Activated T-helper 17 cell treated with anti-CD3 and anti-CD28 coated beads, Interleukin-2, amount 50 U/mL, for 72 hours (primary cell): ENCODE measurements at regions not wholly inside any gene's neighbourhood (a gene's known extent, or its start where the extent isn't known, plus 50 kb on each side); places are given as distances from the start of the nearest gene placed in this dataset.

ENCODE experiments used
- ATAC-seq: fragments of 150-1000 bp; cut with Tn5 transposase; replicated peaks from 2 replicates; pipeline ENCODE4 v1.10.0; 2021; ENCODE audit warnings: mild to moderate bottlenecking, moderate library complexity
- H3K27ac Mint-ChIP-seq: one replicate; pipeline ENCODE4 v1.8.0; 2022; ENCODE audit warnings: mixed read lengths
- H3K27me3 Mint-ChIP-seq: one replicate; pipeline ENCODE4 v1.8.0; 2022; ENCODE audit warnings: mixed read lengths
- H3K36me3 Mint-ChIP-seq: one replicate; pipeline ENCODE4 v1.8.0; 2022; ENCODE audit warnings: low read depth, mild to moderate bottlenecking, mixed read lengths
- H3K4me1 Mint-ChIP-seq: one replicate; pipeline ENCODE4 v1.8.0; 2022; ENCODE audit warnings: mixed read lengths
- H3K4me3 Mint-ChIP-seq: one replicate; pipeline ENCODE4 v1.8.0; 2022; ENCODE audit warnings: mild to moderate bottlenecking, mixed read lengths
- H3K9me3 Mint-ChIP-seq: one replicate; pipeline ENCODE4 v1.8.0; 2022; ENCODE audit warnings: mixed read lengths

DNA sequence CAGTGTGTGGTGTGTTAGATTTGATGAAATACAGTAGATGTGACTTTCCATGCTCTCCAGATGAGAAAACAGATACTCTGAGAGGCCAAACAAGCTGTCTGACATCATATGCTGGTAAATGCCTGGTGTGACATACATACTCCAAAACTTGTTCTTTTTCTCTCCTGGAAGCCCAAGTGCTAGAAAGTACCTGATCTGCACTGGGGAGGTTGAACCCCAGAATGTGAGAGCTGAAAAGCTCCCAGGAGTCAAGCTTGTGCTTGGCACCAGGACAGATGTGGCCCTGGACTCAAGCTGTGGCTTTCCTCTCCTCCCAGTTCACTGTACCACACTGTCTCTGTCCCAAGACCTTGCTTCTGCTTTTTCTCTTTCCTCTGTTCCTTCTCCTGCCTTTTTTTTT lies 389.0 kb upstream of the USP24 start:
- Mint-ChIP-seq H3K27me3 (peaks cover 13% of the 10 kb centered on the region), H3K4me3 (no peak overlapping the region), H3K9me3 (no peaks in the 10 kb centered on the region), H3K36me3 (no peaks in the 10 kb centered on the region), H3K27ac (no peak overlapping the region), H3K4me1 (no peaks in the 10 kb centered on the region)
- ATAC-seq: no peak

DNA sequence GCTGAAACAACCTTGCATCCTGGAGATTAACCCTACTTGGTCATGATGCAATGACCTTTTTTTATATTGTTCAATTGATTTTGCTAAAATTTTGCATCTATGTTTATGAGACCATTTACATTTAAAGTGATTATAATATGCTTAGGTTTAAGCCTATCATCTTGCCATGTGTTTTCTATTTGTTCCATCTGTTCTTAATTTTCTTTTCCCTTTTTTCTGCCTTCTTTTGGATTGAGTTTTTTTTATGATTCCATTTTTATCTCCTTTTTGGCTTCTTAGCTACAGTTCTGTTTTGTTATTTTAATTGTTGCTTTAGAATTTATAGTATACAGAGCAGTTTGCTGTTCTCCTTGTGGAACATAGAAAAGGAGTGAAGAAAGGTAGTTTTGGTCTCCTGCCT lies 385.1 kb upstream of the USP24 start:
- no peaks in the 10 kb centered on the region for H3K4me1 Mint-ChIP-seq
- peaks cover 4% of the 10 kb centered on the region for H3K9me3 Mint-ChIP-seq
- H3K27me3 Mint-ChIP-seq: peaks cover 16% of the 10 kb centered on the region
- H3K36me3 Mint-ChIP-seq: no peaks in the 10 kb centered on the region
- H3K4me3 Mint-ChIP-seq: no peak overlapping the region
- ATAC-seq: no peak
- H3K27ac Mint-ChIP-seq: no peak overlapping the region

DNA sequence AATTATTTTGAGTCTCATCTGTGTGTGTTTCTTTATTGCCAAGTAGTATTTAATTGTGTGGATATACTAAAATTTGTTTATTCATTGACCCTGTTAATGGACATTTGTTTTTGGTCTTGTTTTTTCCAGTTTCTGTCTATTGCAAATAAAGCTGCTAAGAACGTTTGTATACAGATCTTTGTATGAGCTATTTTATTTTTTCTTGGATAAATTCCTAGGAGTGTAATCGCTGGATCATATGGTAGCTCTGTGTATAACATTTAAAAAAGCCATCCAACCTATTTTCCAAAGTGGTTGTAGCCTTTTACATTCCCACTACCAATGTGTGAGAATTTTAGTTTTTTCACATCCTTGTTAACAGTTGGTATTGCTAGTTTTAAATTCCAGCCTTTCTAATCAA lies 382.7 kb upstream of the USP24 start:
- Mint-ChIP-seq H3K4me3 (no peak overlapping the region), H3K9me3 (peaks cover 4% of the 10 kb centered on the region), H3K36me3 (no peaks in the 10 kb centered on the region), H3K4me1 (peaks cover 4% of the 10 kb centered on the region), H3K27me3 (peaks cover 17% of the 10 kb centered on the region), H3K27ac (no peak overlapping the region)
- ATAC-seq: no peak

DNA sequence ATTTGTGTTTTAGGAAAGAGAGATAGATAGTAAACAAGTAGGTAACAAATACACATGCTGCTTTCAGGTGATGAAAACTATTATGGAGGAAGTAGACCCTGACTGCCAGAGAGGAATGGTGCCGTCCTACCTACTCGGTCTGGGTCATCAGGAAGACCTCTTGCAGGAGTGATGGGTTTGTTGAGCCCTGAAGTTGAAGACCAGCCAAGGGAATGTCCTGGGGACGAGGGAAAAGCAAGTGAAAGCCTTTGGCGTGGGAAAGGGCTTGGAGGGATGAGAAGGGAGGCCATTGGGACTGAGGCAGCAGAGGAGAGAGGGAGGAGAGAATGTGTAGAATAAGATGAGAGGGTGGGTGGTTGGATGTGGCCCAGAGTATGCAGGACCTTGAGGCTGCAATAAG lies 379.5 kb upstream of the USP24 start:
- Mint-ChIP-seq H3K27ac (no peak overlapping the region), H3K4me1 (peaks cover 4% of the 10 kb centered on the region), H3K36me3 (no peaks in the 10 kb centered on the region), H3K4me3 (no peak overlapping the region), H3K27me3 (peaks cover 21% of the 10 kb centered on the region), H3K9me3 (peaks cover 7% of the 10 kb centered on the region)
- no peak for ATAC-seq

DNA sequence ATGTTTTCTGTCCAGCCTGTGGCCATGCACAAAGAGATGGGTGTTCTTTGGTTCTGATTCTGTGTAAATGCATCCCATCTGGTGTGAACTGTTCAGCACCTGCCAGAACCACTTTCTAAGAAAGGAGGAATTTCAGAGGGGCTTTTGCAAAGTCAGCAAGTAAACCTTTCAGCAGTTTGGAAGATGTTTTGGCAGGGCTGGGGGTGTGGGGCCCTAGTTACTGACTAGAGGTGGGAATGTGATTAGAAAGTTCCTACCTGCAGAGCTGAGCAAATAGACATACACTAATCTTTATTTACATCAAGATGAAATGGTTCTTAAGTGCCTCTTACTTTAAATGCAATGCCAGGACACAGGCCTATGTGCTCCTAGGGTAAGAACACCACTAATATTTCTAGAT lies 378.1 kb upstream of the USP24 start:
- no peak overlapping the region for H3K4me3 Mint-ChIP-seq
- H3K27ac Mint-ChIP-seq: no peak overlapping the region
- no peaks in the 10 kb centered on the region for H3K36me3 Mint-ChIP-seq
- ATAC-seq: no peak
- peaks cover 23% of the 10 kb centered on the region for H3K27me3 Mint-ChIP-seq
- peaks cover 4% of the 10 kb centered on the region for H3K4me1 Mint-ChIP-seq
- peaks cover 7% of the 10 kb centered on the region for H3K9me3 Mint-ChIP-seq

DNA sequence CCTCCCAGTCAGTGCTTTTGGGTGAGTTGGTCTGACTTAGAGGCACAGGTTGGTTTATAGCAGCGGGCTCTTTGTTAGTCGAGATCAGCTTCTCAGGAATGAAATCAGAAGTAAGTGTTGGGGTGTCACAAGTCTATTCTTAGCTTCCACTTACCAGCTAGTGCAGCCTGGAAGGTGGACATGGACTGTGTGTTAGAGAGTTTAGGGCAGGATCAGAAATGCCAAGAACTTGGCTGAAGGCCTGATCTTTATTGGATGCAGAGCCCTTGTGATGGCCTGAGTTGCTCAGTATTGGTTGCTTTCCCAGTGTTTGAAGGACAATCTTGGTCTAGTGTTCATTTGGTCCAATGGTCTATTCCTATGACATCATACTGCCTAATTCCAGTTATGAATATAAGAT lies 377.0 kb upstream of the USP24 start:
- H3K4me1 Mint-ChIP-seq: peaks cover 4% of the 10 kb centered on the region
- H3K27me3 Mint-ChIP-seq: peaks cover 32% of the 10 kb centered on the region
- no peaks in the 10 kb centered on the region for H3K36me3 Mint-ChIP-seq
- no peak overlapping the region for H3K4me3 Mint-ChIP-seq
- no peak overlapping the region for H3K27ac Mint-ChIP-seq
- no peak for ATAC-seq
- peaks cover 7% of the 10 kb centered on the region for H3K9me3 Mint-ChIP-seq

DNA sequence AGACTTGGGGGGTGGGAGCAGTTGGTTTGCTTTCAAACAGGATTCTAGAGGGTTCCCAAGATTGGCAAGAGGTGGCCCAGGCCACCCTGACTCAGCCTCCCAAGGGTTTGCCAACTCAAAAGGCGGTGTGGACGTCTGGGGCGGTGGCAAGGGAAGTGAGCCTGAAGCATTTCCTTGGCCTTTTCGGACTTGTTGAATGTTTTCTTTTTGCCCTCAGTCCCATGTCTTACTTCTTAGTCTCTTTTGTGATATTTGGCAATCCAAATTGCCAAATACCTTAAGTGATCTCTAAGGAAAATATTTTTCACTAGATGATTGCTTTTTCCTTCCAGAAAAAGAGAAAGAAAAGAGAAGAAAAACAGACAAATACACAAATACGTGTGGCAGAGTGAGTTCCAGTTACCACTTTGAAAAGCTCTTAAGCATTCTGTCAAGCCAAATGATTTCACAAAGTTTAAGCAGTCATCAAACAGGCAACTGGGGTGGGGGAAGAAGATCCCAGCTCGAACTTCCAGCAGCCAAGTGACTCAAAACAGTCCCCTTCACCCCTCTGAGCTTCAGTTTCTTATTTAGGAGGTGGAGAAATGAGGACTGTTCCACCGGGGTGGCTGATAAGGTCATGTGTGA lies 374.6 kb upstream of the USP24 start:
- Mint-ChIP-seq H3K9me3 (peaks cover 3% of the 10 kb centered on the region), H3K4me3 (no peak overlapping the region), H3K27me3 (peaks cover 37% of the 10 kb centered on the region), H3K4me1 (peaks cover 4% of the 10 kb centered on the region), H3K36me3 (no peaks in the 10 kb centered on the region), H3K27ac (no peak overlapping the region)
- no peak for ATAC-seq

DNA sequence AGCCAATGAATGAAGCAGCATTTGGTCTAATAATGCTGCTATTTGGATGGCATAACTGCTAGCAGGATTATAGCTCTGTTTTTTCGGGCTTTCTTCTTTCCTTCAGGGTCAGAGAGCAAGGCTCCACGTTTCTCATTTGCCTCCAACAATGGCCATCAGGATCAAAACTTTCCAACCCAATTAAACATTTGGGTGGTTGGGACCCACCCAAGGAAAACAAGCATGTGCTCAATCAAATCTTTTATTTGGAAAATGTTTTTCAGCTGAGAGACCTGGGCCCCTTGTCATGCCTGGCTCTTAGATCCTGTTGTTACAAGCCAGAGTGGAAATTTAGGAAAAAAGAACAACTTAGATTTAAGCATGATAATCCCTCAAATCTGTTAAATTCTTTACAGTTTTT lies 373.1 kb upstream of the USP24 start:
- Mint-ChIP-seq H3K9me3 (peaks cover 3% of the 10 kb centered on the region), H3K4me1 (no peaks in the 10 kb centered on the region), H3K36me3 (no peaks in the 10 kb centered on the region), H3K4me3 (no peak overlapping the region), H3K27ac (no peak overlapping the region), H3K27me3 (peaks cover 34% of the 10 kb centered on the region)
- no peak for ATAC-seq

DNA sequence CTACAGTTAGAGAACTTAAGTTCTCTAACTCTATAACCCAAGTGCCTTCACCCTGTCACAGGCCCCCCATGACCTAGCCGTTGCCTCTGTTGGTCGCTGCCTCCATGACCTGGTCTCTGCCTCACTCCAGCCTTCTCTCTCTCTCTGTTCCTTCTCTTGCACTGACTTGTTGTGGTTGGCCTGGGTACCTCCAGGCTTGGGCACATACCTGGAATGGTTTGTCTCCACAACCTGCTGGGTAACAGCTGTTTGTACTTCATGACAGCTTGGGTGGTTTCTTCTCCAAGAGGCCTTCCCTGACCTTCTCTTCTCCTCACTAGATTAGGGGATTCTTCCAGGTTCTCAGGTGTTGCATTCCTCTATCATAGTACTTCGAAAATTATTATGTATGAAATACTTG lies 371.6 kb upstream of the USP24 start:
- H3K27ac Mint-ChIP-seq: no peak overlapping the region
- H3K9me3 Mint-ChIP-seq: peaks cover 3% of the 10 kb centered on the region
- H3K4me3 Mint-ChIP-seq: no peak overlapping the region
- H3K27me3 Mint-ChIP-seq: peaks cover 34% of the 10 kb centered on the region
- no peaks in the 10 kb centered on the region for H3K4me1 Mint-ChIP-seq
- no peak for ATAC-seq
- no peaks in the 10 kb centered on the region for H3K36me3 Mint-ChIP-seq

DNA sequence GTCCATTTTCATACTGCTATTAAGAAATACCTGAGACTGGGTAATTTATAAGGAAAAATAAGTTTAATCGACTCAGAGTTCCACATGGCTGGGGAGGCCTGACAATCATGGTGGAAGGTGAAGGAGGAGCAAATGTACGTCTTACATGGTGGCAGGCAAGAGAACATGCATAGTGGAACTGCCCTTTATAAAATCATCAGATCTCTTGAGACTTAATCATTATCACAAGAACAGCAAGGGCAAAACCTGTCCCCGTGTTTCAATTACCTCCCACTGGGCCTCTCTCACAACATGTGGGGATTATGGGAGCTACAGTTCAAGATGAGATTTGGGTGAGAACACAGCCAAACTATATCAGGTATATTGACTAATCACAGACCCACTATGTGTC lies 370.2 kb upstream of the USP24 start:
- Mint-ChIP-seq H3K4me3 (no peak overlapping the region), H3K9me3 (no peaks in the 10 kb centered on the region), H3K36me3 (no peaks in the 10 kb centered on the region), H3K4me1 (no peaks in the 10 kb centered on the region), H3K27ac (no peak overlapping the region), H3K27me3 (peaks cover 30% of the 10 kb centered on the region)
- no peak for ATAC-seq

DNA sequence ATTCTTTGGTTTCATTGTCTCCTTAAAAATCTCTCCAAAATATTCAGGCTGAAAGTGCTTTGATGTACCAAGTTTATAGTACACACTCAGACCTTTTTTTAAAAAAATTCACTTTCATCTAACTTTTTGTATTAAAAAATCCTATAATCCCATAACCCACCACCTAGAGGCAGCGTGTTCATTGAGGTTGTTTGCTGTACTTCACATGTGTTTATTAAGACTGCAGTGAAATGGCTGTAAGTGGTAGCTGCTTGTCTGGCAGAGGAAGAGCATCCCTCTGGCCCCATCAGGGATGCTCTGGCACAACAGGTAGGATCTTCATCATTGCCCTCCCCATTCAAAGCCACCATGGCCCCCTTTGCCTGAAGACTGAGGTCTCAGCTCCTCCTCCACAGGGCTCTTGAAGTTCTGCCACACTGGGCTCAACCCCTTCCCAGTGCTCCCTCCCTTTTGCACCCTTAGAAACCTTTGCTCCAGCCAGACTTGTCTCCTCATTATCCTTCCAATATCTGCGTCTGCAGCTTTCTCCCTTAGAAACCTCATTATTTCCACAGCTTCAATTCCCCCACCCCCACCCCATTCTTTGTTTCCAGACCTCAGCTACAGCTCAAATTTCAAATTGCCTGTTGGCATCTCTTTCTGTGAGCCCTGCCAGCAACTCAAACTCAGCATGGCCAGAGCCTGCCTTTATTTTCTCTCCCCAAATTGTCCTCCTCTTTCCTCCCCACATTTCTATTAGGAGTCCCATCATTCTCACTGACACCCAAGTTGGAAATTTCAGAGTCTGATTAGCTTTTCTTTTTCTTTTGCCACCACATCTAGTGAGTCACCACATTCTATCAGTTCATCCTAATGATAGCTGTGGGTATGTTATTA lies 369.6 kb upstream of the USP24 start:
- H3K27ac Mint-ChIP-seq: no peak overlapping the region
- H3K4me1 Mint-ChIP-seq: no peaks in the 10 kb centered on the region
- no peak for ATAC-seq
- no peaks in the 10 kb centered on the region for H3K9me3 Mint-ChIP-seq
- peaks cover 30% of the 10 kb centered on the region for H3K27me3 Mint-ChIP-seq
- H3K36me3 Mint-ChIP-seq: no peaks in the 10 kb centered on the region
- H3K4me3 Mint-ChIP-seq: no peak overlapping the region

DNA sequence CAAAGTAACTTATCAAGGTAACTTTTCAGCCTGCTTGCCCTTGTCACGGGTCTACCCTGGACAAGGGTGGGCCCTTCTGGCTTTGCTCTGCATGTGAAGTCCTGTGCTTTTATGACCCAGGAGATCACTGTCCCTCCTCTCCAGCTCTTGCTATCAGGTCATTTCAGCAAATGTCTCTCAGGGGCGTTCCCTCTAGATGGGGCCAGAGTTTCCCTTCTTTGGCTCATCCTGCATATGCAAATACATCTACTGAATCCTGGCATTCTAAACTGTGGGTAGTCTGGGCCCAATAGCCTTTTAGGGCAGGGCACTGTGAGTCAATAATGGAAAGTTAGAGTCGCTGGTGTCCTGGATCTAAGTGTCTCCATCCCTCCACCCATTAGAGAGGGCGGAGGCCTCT lies 366.9 kb upstream of the USP24 start:
- Mint-ChIP-seq H3K9me3 (no peaks in the 10 kb centered on the region), H3K4me3 (no peak overlapping the region), H3K27ac (no peak overlapping the region), H3K27me3 (peaks cover 24% of the 10 kb centered on the region), H3K36me3 (no peaks in the 10 kb centered on the region), H3K4me1 (no peaks in the 10 kb centered on the region)
- no peak for ATAC-seq

DNA sequence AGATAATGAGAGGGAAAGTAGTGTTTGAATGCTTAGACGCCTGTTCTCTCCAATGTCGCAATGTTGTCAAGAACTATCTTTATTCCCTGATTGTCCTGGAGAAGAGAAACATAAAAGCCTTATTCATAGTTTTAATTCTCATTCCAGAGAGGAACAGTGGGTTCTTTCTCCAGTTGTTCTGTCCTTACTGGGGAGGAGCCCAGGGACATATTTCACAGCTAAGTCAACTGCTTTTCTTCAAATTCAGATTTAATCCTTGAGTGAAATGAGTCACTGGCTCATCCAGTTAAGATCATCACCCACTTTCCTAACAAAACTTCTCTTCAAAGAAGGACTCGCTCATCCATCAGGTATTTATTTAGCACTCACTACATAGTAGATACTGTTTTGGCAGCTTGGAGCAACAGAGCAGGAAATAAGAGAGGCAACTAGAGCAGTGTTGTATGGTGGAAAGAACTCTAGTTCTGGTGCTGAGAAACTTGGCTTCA lies 365.7 kb upstream of the USP24 start:
- H3K27me3 Mint-ChIP-seq: peaks cover 19% of the 10 kb centered on the region
- H3K27ac Mint-ChIP-seq: no peak overlapping the region
- no peak for ATAC-seq
- no peaks in the 10 kb centered on the region for H3K36me3 Mint-ChIP-seq
- no peaks in the 10 kb centered on the region for H3K9me3 Mint-ChIP-seq
- H3K4me1 Mint-ChIP-seq: no peaks in the 10 kb centered on the region
- no peak overlapping the region for H3K4me3 Mint-ChIP-seq

DNA sequence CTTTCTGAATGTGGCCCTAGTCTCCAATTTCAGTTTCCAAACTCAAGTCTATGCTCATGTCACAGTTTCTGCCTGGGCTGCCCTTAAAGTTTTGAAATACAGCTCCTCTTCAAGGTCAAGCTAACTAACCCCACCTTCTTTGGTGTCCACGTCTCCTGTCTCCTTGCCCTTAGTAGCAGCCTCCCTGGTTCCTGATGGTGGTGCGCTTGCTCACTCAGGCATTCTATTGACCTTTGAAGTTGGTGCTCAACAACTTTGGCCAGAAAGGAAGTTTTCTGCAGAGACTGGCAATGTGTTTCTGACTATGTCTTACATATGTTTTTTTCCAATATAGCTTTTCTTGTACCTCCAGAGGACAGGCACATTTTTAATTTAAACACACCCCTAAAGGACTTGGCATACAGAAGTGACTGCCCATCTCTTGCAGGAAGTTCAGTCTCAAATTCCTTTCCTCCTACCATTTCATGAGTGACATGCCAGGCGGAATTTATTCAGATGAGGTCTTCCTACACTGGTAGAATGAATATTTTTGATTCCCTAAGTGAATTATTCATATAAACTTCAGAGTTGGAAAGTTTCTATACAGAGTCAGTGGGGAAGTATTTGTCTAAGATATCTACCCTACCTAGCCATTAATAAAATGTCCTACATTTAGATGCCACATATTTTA lies 364.3 kb upstream of the USP24 start:
- peaks cover 12% of the 10 kb centered on the region for H3K27me3 Mint-ChIP-seq
- H3K36me3 Mint-ChIP-seq: no peaks in the 10 kb centered on the region
- ATAC-seq: no peak
- H3K9me3 Mint-ChIP-seq: no peaks in the 10 kb centered on the region
- H3K27ac Mint-ChIP-seq: no peak overlapping the region
- H3K4me1 Mint-ChIP-seq: no peaks in the 10 kb centered on the region
- no peak overlapping the region for H3K4me3 Mint-ChIP-seq

DNA sequence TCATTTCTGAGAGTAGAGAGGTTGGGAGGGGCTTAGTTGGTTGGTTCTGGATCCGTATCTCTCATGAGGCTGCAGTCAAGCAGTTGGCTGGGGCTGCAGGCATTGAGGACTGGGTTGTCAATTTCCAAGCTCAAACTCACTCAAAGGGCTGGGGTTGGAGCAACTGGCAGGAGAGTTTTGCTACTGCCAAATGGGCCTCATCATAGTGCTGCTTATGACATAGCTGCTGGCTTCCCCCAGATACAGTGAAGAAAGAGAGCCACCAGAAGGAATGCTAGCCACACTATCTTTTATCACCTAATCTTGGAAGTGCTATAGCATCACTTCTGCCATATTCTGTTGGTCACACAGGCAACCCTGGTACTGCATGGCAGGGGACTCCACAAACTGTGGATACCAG lies 363.5 kb upstream of the USP24 start:
- H3K4me1 Mint-ChIP-seq: no peaks in the 10 kb centered on the region
- no peaks in the 10 kb centered on the region for H3K9me3 Mint-ChIP-seq
- ATAC-seq: no peak
- H3K27me3 Mint-ChIP-seq: peaks cover 15% of the 10 kb centered on the region
- H3K36me3 Mint-ChIP-seq: no peaks in the 10 kb centered on the region
- H3K27ac Mint-ChIP-seq: no peak overlapping the region
- H3K4me3 Mint-ChIP-seq: no peak overlapping the region
